Nephron (organoid): ENCODE measurements at regions not wholly inside any gene's neighbourhood (a gene's known extent, or its start where the extent isn't known, plus 50 kb on each side); places are given as distances from the start of the nearest gene placed in this dataset.

Source experiments
- H3K27ac Mint-ChIP-seq, 3 experiments: 2 replicates each; pipeline ENCODE4 v1.8.0; 2020; ENCODE audit warnings: mixed read lengths in 3 of 3, mild to moderate bottlenecking in 2 of 3, moderate library complexity in 1 of 3
- H3K27me3 Mint-ChIP-seq: 2 replicates; pipeline ENCODE4 v1.8.0; 2021; ENCODE audit warnings: low read depth, mild to moderate bottlenecking, moderate library complexity, mixed read lengths
- H3K36me3 Mint-ChIP-seq: 2 replicates; pipeline ENCODE4 v1.8.0; 2020; ENCODE audit warnings: low read depth, mixed read lengths
- H3K4me1 Mint-ChIP-seq: 2 replicates; pipeline ENCODE4 v1.8.0; 2020; ENCODE audit warnings: mixed read lengths
- H3K4me3 Mint-ChIP-seq, 3 experiments: 2 replicates each; pipeline ENCODE4 v1.8.0; 2020; ENCODE audit warnings: mild to moderate bottlenecking in 3 of 3, mixed read lengths in 3 of 3, moderate library complexity in 2 of 3
- H3K9me3 Mint-ChIP-seq: 2 replicates; pipeline ENCODE4 v1.8.0; 2020; ENCODE audit warnings: mixed read lengths
- CTCF ChIP-seq, 3 experiments: fragments of 200-600 bp; sonication (generic); IDR thresholded peaks; one replicate each; pipeline ENCODE4 v1.5.0; 2021; ENCODE audit warnings: antibody characterized with exemption in 3 of 3; ENCODE audit not compliant: unreplicated experiment in 3 of 3

- Mint-ChIP-seq H3K9me3 (no peaks in the 10 kb centered on the region), H3K27ac (no peak overlapping the region), H3K36me3 (no peaks in the 10 kb centered on the region), H3K4me3 (no peak overlapping the region), H3K27me3 (no peaks in the 10 kb centered on the region), H3K4me1 (no peaks in the 10 kb centered on the region)
- no peak for TF ChIP-seq CTCF (IDR thresholded peaks at IDR 0.05; ENCODE audit: unreplicated experiment in 3 of 3)
Observed at GRCh38 chr11:26044389-26044788, 287.5 kb upstream of the ANO3 start.

- no peaks in the 10 kb centered on the region for H3K4me1 Mint-ChIP-seq
- no peak overlapping the region for H3K27ac Mint-ChIP-seq
- H3K36me3 Mint-ChIP-seq, result no peaks in the 10 kb centered on the region
- H3K9me3 Mint-ChIP-seq, result no peaks in the 10 kb centered on the region
- no peak for TF ChIP-seq CTCF (IDR thresholded peaks at IDR 0.05; ENCODE audit: unreplicated experiment in 3 of 3)
- no peak overlapping the region for H3K4me3 Mint-ChIP-seq
- no peaks in the 10 kb centered on the region for H3K27me3 Mint-ChIP-seq
Observed at GRCh38 chr11:26045082-26045481, 286.8 kb upstream of the ANO3 start.

GRCh38 chr11:26048271-26048670 lies 283.7 kb upstream of the ANO3 start:
- no peak for TF ChIP-seq CTCF (IDR thresholded peaks at IDR 0.05; ENCODE audit: unreplicated experiment in 3 of 3)
- Mint-ChIP-seq H3K27me3 (no peaks in the 10 kb centered on the region), H3K4me3 (no peak overlapping the region), H3K27ac (no peak overlapping the region), H3K4me1 (no peaks in the 10 kb centered on the region), H3K9me3 (no peaks in the 10 kb centered on the region), H3K36me3 (no peaks in the 10 kb centered on the region)

GRCh38 chr11:26053966-26054365 lies 278.0 kb upstream of the ANO3 start:
- Mint-ChIP-seq H3K4me3 (no peak overlapping the region), H3K9me3 (no peaks in the 10 kb centered on the region), H3K27ac (no peak overlapping the region), H3K27me3 (no peaks in the 10 kb centered on the region), H3K4me1 (no peaks in the 10 kb centered on the region), H3K36me3 (no peaks in the 10 kb centered on the region)
- TF ChIP-seq CTCF (IDR thresholded peaks at IDR 0.05; ENCODE audit: unreplicated experiment in 3 of 3), result no peak

GRCh38 chr11:26062660-26063059 lies 269.3 kb upstream of the ANO3 start:
- TF ChIP-seq CTCF (IDR thresholded peaks at IDR 0.05; ENCODE audit: unreplicated experiment in 3 of 3), result no peak
- no peaks in the 10 kb centered on the region for H3K9me3 Mint-ChIP-seq
- peaks cover 6% of the 10 kb centered on the region for H3K4me1 Mint-ChIP-seq
- peaks cover 3% of the 10 kb centered on the region for H3K27me3 Mint-ChIP-seq
- no peak overlapping the region for H3K27ac Mint-ChIP-seq
- no peak overlapping the region for H3K4me3 Mint-ChIP-seq
- H3K36me3 Mint-ChIP-seq, result no peaks in the 10 kb centered on the region

GRCh38 chr11:26063915-26064314 lies 268.0 kb upstream of the ANO3 start:
- no peak overlapping the region for H3K27ac Mint-ChIP-seq
- H3K36me3 Mint-ChIP-seq, result no peaks in the 10 kb centered on the region
- no peak for TF ChIP-seq CTCF (IDR thresholded peaks at IDR 0.05; ENCODE audit: unreplicated experiment in 3 of 3)
- no peak overlapping the region for H3K4me3 Mint-ChIP-seq
- peaks cover 6% of the 10 kb centered on the region for H3K4me1 Mint-ChIP-seq
- no peaks in the 10 kb centered on the region for H3K9me3 Mint-ChIP-seq
- H3K27me3 Mint-ChIP-seq, result peaks cover 3% of the 10 kb centered on the region
